HL-60 (cell line): ENCODE measurements at regions not wholly inside any gene's neighbourhood (a gene's known extent, or its start where the extent isn't known, plus 50 kb on each side); places are given as distances from the start of the nearest gene placed in this dataset.

Source experiments
- GABPA ChIP-seq: IDR thresholded peaks from 2 replicates; pipeline ENCODE4 v1.6.1; 2012; ENCODE audit warnings: low read depth
- POLR2AphosphoS5 ChIP-seq: IDR thresholded peaks from 2 replicates; pipeline ENCODE4 v1.6.1; 2012; ENCODE audit warnings: low read depth
- SPI1 ChIP-seq: IDR thresholded peaks from 2 replicates; pipeline ENCODE4 v1.6.1; 2012; ENCODE audit warnings: low read depth, mild to moderate bottlenecking, borderline replicate concordance
- TF ChIP-seq, protein P1 (sequence below): IDR thresholded peaks from one replicate; pipeline ENCODE4 v1.5.1; 2011; ENCODE audit warnings: low read length, control low read depth, inconsistent platforms; ENCODE audit not compliant: insufficient read depth
- TF ChIP-seq, protein P2 (sequence below): IDR thresholded peaks from 2 replicates; pipeline ENCODE4 v1.6.1; 2012; ENCODE audit warnings: low read depth; ENCODE audit not compliant: insufficient replicate concordance

DNA sequence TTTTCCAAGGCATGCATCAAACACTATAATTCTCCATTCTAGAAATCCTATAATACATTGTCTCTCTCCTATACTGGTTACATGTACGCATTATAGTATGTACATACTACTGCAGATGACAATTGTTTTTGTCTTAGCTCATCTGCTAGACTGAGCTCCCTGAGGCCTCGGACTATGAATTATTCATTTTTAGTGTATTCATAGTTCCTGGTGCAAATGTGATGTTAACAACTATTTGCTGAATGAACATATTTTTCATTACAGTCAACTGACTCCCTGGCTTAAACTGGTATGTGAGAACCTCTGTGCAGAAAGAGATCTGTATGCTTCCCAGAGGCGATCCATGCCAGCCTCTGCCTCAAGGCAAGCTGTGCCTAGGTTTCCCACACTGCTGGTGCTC lies 91.8 kb upstream of the PARP11 start:
- TF ChIP-seq, protein P1, sequence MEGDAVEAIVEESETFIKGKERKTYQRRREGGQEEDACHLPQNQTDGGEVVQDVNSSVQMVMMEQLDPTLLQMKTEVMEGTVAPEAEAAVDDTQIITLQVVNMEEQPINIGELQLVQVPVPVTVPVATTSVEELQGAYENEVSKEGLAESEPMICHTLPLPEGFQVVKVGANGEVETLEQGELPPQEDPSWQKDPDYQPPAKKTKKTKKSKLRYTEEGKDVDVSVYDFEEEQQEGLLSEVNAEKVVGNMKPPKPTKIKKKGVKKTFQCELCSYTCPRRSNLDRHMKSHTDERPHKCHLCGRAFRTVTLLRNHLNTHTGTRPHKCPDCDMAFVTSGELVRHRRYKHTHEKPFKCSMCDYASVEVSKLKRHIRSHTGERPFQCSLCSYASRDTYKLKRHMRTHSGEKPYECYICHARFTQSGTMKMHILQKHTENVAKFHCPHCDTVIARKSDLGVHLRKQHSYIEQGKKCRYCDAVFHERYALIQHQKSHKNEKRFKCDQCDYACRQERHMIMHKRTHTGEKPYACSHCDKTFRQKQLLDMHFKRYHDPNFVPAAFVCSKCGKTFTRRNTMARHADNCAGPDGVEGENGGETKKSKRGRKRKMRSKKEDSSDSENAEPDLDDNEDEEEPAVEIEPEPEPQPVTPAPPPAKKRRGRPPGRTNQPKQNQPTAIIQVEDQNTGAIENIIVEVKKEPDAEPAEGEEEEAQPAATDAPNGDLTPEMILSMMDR, result no peak
- TF ChIP-seq, protein P2, sequence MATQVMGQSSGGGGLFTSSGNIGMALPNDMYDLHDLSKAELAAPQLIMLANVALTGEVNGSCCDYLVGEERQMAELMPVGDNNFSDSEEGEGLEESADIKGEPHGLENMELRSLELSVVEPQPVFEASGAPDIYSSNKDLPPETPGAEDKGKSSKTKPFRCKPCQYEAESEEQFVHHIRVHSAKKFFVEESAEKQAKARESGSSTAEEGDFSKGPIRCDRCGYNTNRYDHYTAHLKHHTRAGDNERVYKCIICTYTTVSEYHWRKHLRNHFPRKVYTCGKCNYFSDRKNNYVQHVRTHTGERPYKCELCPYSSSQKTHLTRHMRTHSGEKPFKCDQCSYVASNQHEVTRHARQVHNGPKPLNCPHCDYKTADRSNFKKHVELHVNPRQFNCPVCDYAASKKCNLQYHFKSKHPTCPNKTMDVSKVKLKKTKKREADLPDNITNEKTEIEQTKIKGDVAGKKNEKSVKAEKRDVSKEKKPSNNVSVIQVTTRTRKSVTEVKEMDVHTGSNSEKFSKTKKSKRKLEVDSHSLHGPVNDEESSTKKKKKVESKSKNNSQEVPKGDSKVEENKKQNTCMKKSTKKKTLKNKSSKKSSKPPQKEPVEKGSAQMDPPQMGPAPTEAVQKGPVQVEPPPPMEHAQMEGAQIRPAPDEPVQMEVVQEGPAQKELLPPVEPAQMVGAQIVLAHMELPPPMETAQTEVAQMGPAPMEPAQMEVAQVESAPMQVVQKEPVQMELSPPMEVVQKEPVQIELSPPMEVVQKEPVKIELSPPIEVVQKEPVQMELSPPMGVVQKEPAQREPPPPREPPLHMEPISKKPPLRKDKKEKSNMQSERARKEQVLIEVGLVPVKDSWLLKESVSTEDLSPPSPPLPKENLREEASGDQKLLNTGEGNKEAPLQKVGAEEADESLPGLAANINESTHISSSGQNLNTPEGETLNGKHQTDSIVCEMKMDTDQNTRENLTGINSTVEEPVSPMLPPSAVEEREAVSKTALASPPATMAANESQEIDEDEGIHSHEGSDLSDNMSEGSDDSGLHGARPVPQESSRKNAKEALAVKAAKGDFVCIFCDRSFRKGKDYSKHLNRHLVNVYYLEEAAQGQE, result no peak
- TF ChIP-seq POLR2AphosphoS5 (no peak), GABPA (no peak), SPI1 (no peak)
